Stimulated activated memory B cell treated with anti-CD40 and anti-IgM and Interleukin-4, amounts not matched to agents 10 μg/mL and 1 μg/mL and 100 μg/mL, for 72 hours (primary cell): ENCODE measurements at regions not wholly inside any gene's neighbourhood (a gene's known extent, or its start where the extent isn't known, plus 50 kb on each side); places are given as distances from the start of the nearest gene placed in this dataset.
"Not testable (repeated sequence)": the region's sequence is repeated elsewhere in the genome, so short reads cannot be mapped to it uniquely, and the experiment has no call there.

ENCODE experiments used
- ATAC-seq: fragments of 150-1000 bp; cut with Tn5 transposase; 2 replicates; pipeline ENCODE4 v1.10.0; 2021
- H3K27ac Mint-ChIP-seq: one replicate; pipeline ENCODE4 v1.8.0; 2022; ENCODE audit warnings: mild to moderate bottlenecking, mixed read lengths
- H3K27me3 Mint-ChIP-seq: one replicate; pipeline ENCODE4 v1.8.0; 2022; ENCODE audit warnings: mixed read lengths
- H3K36me3 Mint-ChIP-seq: one replicate; pipeline ENCODE4 v1.8.0; 2022; ENCODE audit warnings: mixed read lengths
- H3K4me1 Mint-ChIP-seq: one replicate; pipeline ENCODE4 v1.8.0; 2022; ENCODE audit warnings: mixed read lengths
- H3K4me3 Mint-ChIP-seq: one replicate; pipeline ENCODE4 v1.8.0; 2022; ENCODE audit warnings: mild to moderate bottlenecking, moderate library complexity, mixed read lengths
- H3K9me3 Mint-ChIP-seq: one replicate; pipeline ENCODE4 v1.8.0; 2022; ENCODE audit warnings: mixed read lengths

- no peaks in the 10 kb centered on the region for H3K36me3 Mint-ChIP-seq
- peaks cover 41% of the 10 kb centered on the region for H3K27me3 Mint-ChIP-seq
- no peak overlapping the region for H3K27ac Mint-ChIP-seq
- H3K9me3 Mint-ChIP-seq, result peaks cover 5% of the 10 kb centered on the region
- ATAC-seq, result no peak
- H3K4me3 Mint-ChIP-seq, result no peak overlapping the region
- H3K4me1 Mint-ChIP-seq, result no peaks in the 10 kb centered on the region
Observed at GRCh38 chr2:114237331-114237730, 205.1 kb upstream of the DPP10 start.

- H3K9me3 Mint-ChIP-seq, result peaks cover 8% of the 10 kb centered on the region
- no peak for ATAC-seq
- no peak overlapping the region for H3K27ac Mint-ChIP-seq
- peaks cover 31% of the 10 kb centered on the region for H3K27me3 Mint-ChIP-seq
- H3K4me1 Mint-ChIP-seq, result no peaks in the 10 kb centered on the region
- no peak overlapping the region for H3K4me3 Mint-ChIP-seq
- H3K36me3 Mint-ChIP-seq, result no peaks in the 10 kb centered on the region
Observed at GRCh38 chr2:114238910-114239559, 203.4 kb upstream of the DPP10 start.

- no peak overlapping the region for H3K27ac Mint-ChIP-seq
- ATAC-seq, result no peak
- H3K27me3 Mint-ChIP-seq, result peaks cover 8% of the 10 kb centered on the region
- H3K36me3 Mint-ChIP-seq, result no peaks in the 10 kb centered on the region
- no peaks in the 10 kb centered on the region for H3K4me1 Mint-ChIP-seq
- no peak overlapping the region for H3K4me3 Mint-ChIP-seq
- no peaks in the 10 kb centered on the region for H3K9me3 Mint-ChIP-seq
Observed at GRCh38 chr2:114248648-114249047, 193.8 kb upstream of the DPP10 start.

GRCh38 chr2:114252713-114253112 is 189.7 kb upstream of the DPP10 start:
- Mint-ChIP-seq H3K4me3 (no peak overlapping the region), H3K27me3 (peaks cover 8% of the 10 kb centered on the region), H3K9me3 (no peaks in the 10 kb centered on the region), H3K36me3 (no peaks in the 10 kb centered on the region), H3K27ac (no peak overlapping the region), H3K4me1 (no peaks in the 10 kb centered on the region)
- ATAC-seq, result no peak

- no peak for ATAC-seq
- Mint-ChIP-seq H3K36me3 (no peaks in the 10 kb centered on the region), H3K4me3 (no peak overlapping the region), H3K9me3 (no peaks in the 10 kb centered on the region), H3K4me1 (no peaks in the 10 kb centered on the region), H3K27me3 (peaks cover 5% of the 10 kb centered on the region), H3K27ac (no peak overlapping the region)
Observed at GRCh38 chr2:114254875-114255274, 187.6 kb upstream of the DPP10 start.

GRCh38 chr2:114259389-114259788 is 183.1 kb upstream of the DPP10 start:
- Mint-ChIP-seq H3K4me3 (no peak overlapping the region), H3K27me3 (peaks cover 18% of the 10 kb centered on the region), H3K27ac (no peak overlapping the region), H3K4me1 (no peaks in the 10 kb centered on the region), H3K36me3 (no peaks in the 10 kb centered on the region), H3K9me3 (no peaks in the 10 kb centered on the region)
- no peak for ATAC-seq

GRCh38 chr2:114261366-114261765 is 181.1 kb upstream of the DPP10 start:
- no peaks in the 10 kb centered on the region for H3K36me3 Mint-ChIP-seq
- no peak overlapping the region for H3K4me3 Mint-ChIP-seq
- H3K27me3 Mint-ChIP-seq, result peaks cover 18% of the 10 kb centered on the region
- ATAC-seq, result no peak
- H3K9me3 Mint-ChIP-seq, result no peaks in the 10 kb centered on the region
- no peak overlapping the region for H3K27ac Mint-ChIP-seq
- H3K4me1 Mint-ChIP-seq, result no peaks in the 10 kb centered on the region

- no peaks in the 10 kb centered on the region for H3K36me3 Mint-ChIP-seq
- H3K27me3 Mint-ChIP-seq, result peaks cover 27% of the 10 kb centered on the region
- no peaks in the 10 kb centered on the region for H3K4me1 Mint-ChIP-seq
- no peaks in the 10 kb centered on the region for H3K9me3 Mint-ChIP-seq
- no peak overlapping the region for H3K27ac Mint-ChIP-seq
- ATAC-seq, result no peak
- no peak overlapping the region for H3K4me3 Mint-ChIP-seq
Observed at GRCh38 chr2:114265261-114265660, 177.2 kb upstream of the DPP10 start.

GRCh38 chr2:114274957-114275356 is 167.5 kb upstream of the DPP10 start:
- ATAC-seq, result no peak
- H3K36me3 Mint-ChIP-seq, result no peaks in the 10 kb centered on the region
- no peaks in the 10 kb centered on the region for H3K27me3 Mint-ChIP-seq
- no peaks in the 10 kb centered on the region for H3K4me1 Mint-ChIP-seq
- H3K4me3 Mint-ChIP-seq, result no peak overlapping the region
- peaks cover 7% of the 10 kb centered on the region for H3K9me3 Mint-ChIP-seq
- no peak overlapping the region for H3K27ac Mint-ChIP-seq

- no peaks in the 10 kb centered on the region for H3K4me1 Mint-ChIP-seq
- H3K27ac Mint-ChIP-seq, result no peak overlapping the region
- H3K9me3 Mint-ChIP-seq, result peaks cover under 1% of the 10 kb centered on the region
- peaks cover 18% of the 10 kb centered on the region for H3K27me3 Mint-ChIP-seq
- H3K36me3 Mint-ChIP-seq, result no peaks in the 10 kb centered on the region
- ATAC-seq, result no peak
- no peak overlapping the region for H3K4me3 Mint-ChIP-seq
Observed at GRCh38 chr2:114281188-114281587, 161.3 kb upstream of the DPP10 start.

- ATAC-seq, result no peak
- Mint-ChIP-seq H3K4me3 (no peak overlapping the region), H3K27ac (no peak overlapping the region), H3K27me3 (peaks cover 18% of the 10 kb centered on the region), H3K9me3 (peaks cover 5% of the 10 kb centered on the region), H3K36me3 (no peaks in the 10 kb centered on the region), H3K4me1 (no peaks in the 10 kb centered on the region)
Observed at GRCh38 chr2:114283774-114284173, 158.7 kb upstream of the DPP10 start.

- Mint-ChIP-seq H3K4me1 (no peaks in the 10 kb centered on the region), H3K27ac (no peak overlapping the region), H3K27me3 (peaks cover 11% of the 10 kb centered on the region), H3K36me3 (no peaks in the 10 kb centered on the region), H3K4me3 (no peak overlapping the region), H3K9me3 (peaks cover 5% of the 10 kb centered on the region)
- no peak for ATAC-seq
Observed at GRCh38 chr2:114286438-114286837, 156.0 kb upstream of the DPP10 start.

- Mint-ChIP-seq H3K4me1 (no peaks in the 10 kb centered on the region), H3K9me3 (no peaks in the 10 kb centered on the region), H3K36me3 (no peaks in the 10 kb centered on the region), H3K4me3 (no peak overlapping the region), H3K27ac (no peak overlapping the region), H3K27me3 (peaks cover 15% of the 10 kb centered on the region)
- ATAC-seq, result no peak
Observed at GRCh38 chr2:114293355-114293754, 149.1 kb upstream of the DPP10 start.

GRCh38 chr2:114294741-114295140 is 147.7 kb upstream of the DPP10 start:
- Mint-ChIP-seq H3K4me1 (no peaks in the 10 kb centered on the region), H3K27ac (no peak overlapping the region), H3K4me3 (no peak overlapping the region), H3K36me3 (no peaks in the 10 kb centered on the region), H3K9me3 (no peaks in the 10 kb centered on the region), H3K27me3 (peaks cover 15% of the 10 kb centered on the region)
- peak; percentile 25 for ATAC-seq

- H3K4me1 Mint-ChIP-seq, H3K27ac Mint-ChIP-seq, H3K4me3 Mint-ChIP-seq, H3K36me3 Mint-ChIP-seq, ATAC-seq, H3K27me3 Mint-ChIP-seq: not testable (repeated sequence)
- H3K9me3 Mint-ChIP-seq, result peaks cover 12% of the 10 kb centered on the region
Observed at GRCh38 chr2:114300351-114300750, 142.1 kb upstream of the DPP10 start.

- Mint-ChIP-seq H3K27me3 (no peaks in the 10 kb centered on the region), H3K36me3 (no peaks in the 10 kb centered on the region), H3K9me3 (no peaks in the 10 kb centered on the region), H3K4me1 (no peaks in the 10 kb centered on the region), H3K27ac (no peak overlapping the region), H3K4me3 (no peak overlapping the region)
- no peak for ATAC-seq
Observed at GRCh38 chr2:114316532-114317300, 125.7 kb upstream of the DPP10 start.
